ENCODE measurements at regions not wholly inside any gene's neighbourhood (a gene's known extent, or its start where the extent isn't known, plus 50 kb on each side); places are given as distances from the start of the nearest gene placed in this dataset.

GRCh38 chr3:106635826-106636225, 741.4 kb upstream of the CCDC54 start:
- TF ChIP-seq CTCF (IDR thresholded peaks at IDR 0.05): no peak
- TF ChIP-seq EP300 (IDR thresholded peaks at IDR 0.05): no peak

Measured in upper lobe of left lung (tissue), 4 donors.